GM12891 (cell line): ENCODE measurements at regions not wholly inside any gene's neighbourhood (a gene's known extent, or its start where the extent isn't known, plus 50 kb on each side); places are given as distances from the start of the nearest gene placed in this dataset.

Source experiments
- DNase-seq: peaks from one replicate; pipeline ENCODE4 v3.0.0; 2011; ENCODE audit warnings: low spot score; ENCODE audit not compliant: insufficient read length
- FAIRE-seq: peaks from 2 replicates; lab custom pipeline; 2011; peaks lifted over from hg19 to GRCh38; lab: Jason Lieb, UNC
- PAX5 ChIP-seq: IDR thresholded peaks from 2 replicates; pipeline ENCODE4 v1.6.1; 2011; ENCODE audit warnings: low read length, moderate library complexity, mild to moderate bottlenecking; ENCODE audit not compliant: insufficient read depth, severe bottlenecking
- POLR2A ChIP-seq: IDR thresholded peaks from 2 replicates; pipeline ENCODE4 v1.6.1; 2011; ENCODE audit warnings: low read depth, low read length, control low read depth
- POLR2AphosphoS5 ChIP-seq: IDR thresholded peaks from 2 replicates; pipeline ENCODE4 v1.6.1; 2011; ENCODE audit warnings: low read depth, low read length, control low read depth
- POU2F2 ChIP-seq: IDR thresholded peaks from 2 replicates; pipeline ENCODE4 v1.6.1; 2011; ENCODE audit warnings: low read depth, mild to moderate bottlenecking, control low read depth, low read length, moderate library complexity
- SPI1 ChIP-seq: IDR thresholded peaks from 2 replicates; pipeline ENCODE4 v1.6.1; 2011; ENCODE audit warnings: low read depth, low read length, control low read depth
- TAF1 ChIP-seq: IDR thresholded peaks from 2 replicates; pipeline ENCODE4 v1.6.1; 2011; ENCODE audit warnings: low read depth, low read length, control low read depth

DNA sequence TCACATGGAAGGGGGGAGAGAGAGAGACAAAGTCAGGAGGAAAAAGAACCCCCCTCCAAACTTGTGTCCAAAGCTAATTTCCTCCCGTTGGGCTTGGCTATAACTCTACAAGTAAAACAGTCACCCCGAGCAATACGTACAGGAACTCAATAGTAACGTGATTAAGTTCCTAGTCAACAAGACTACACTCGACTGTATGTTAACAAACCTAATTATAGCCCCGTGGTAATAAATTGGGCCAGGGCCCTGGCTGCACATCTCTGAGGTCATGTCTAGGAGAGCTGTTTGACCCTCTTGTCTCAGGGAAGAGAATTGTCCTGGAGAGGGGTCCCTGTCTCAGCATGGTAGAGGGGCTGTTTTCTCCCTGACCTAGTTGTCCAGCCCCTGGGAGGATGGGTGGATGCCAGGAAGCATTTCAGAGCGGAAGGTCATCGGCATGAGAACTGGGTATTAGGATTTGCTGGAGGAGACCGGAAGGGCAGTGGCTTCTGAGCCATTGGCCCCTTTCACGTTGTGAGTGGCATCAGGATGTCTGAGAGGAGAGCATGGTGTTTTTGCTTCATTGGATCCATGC is 60.2 kb upstream of the COMTD1 start:
- FAIRE-seq (no peak), DNase-seq (no peak)
- TF ChIP-seq POLR2A = no peak
- no peak for TF ChIP-seq SPI1
- TF ChIP-seq POLR2AphosphoS5 = no peak

DNA sequence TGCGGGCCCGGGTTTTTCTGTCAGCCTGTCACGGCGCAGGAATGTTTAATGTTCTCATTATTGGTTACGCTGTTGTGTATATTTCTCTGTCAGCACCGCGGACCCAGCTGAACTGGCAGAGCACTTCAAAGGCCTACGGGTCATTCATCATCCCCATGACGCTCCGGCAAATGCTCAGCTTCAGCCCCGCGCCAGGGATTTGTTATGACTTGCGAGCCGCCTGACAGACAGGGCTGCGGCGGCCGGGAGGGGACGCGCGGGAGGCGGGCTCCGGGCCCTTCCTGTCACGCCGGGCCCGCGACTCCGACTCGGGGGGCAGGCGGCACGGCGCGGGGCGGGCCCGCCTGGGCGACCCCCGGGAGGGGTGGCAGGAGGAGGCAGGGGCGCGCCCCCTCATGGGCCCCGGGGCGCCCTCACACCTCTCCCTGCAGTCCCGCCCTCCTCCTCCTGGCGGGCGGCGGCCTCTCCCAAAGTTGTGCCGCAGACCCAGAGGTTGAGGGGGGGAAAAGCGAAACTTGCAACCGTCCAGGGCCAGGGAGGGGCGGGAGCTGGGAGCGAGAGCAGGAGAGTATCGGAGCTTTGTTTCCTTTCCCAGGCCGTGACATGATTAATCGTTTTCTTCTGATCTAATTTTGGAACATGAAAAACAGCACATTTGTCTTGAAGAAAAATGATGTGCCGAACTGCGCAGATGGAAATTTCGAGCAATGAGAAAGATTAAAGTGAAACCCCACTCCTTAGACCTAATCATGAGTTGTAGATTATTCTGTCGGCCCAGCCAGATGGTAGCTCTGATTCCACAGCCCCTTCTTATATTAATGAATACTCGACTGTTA is 59.3 kb upstream of the COMTD1 start:
- DNase-seq = peak; percentile 53
- TF ChIP-seq POLR2A (no peak), SPI1 (no peak), POLR2AphosphoS5 (no peak), TAF1 (no peak), PAX5 (no peak), POU2F2 (no peak)
- FAIRE-seq = no peak

DNA sequence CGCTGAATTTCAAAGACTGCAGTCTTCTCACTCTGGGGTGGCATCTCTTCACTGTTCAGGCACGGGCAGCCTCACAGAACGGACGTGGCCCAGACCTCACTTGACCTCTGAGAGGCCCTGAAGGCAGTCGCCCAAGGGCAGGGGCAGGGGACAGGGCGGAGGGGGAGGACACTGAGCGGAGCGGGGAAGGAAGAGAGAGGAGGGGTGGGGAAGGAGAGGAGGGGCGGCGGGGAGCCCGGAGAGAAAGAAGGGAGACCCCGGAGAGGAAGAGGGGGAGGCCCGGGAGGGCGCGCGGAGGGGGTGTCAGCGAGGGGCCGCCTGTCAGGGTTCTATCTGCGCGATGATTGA is 58.7 kb upstream of the COMTD1 start:
- DNase-seq (no peak), FAIRE-seq (no peak)
- TF ChIP-seq POLR2AphosphoS5 = no peak
- TF ChIP-seq TAF1 = no peak
- TF ChIP-seq POU2F2 = no peak
- no peak for TF ChIP-seq POLR2A
- no peak for TF ChIP-seq PAX5
- no peak for TF ChIP-seq SPI1

DNA sequence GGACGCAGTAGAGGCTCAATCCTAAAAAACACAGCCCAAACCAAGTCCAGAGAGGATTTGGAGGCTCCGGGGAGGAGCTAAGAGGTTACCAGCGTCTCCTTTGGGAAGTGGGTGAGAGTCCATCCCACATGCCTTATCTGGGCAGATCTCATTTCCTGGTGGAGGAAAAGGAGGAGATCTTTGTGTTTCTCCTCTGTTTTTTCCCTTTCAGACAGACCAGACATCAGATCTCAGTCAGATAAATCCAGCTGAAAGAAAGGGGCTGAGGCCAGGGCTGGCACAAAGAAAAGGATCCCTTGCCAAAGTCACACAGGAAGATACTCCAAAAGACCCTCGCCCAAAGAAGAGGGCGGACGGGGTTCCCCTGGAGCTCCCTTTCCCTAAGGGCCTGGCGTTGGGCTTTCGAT is 58.3 kb upstream of the COMTD1 start:
- FAIRE-seq (no peak), DNase-seq (no peak)
- no peak for TF ChIP-seq POLR2A
- no peak for TF ChIP-seq POU2F2
- TF ChIP-seq POLR2AphosphoS5 = no peak
- TF ChIP-seq PAX5 = no peak
- no peak for TF ChIP-seq TAF1
- TF ChIP-seq SPI1 = no peak

DNA sequence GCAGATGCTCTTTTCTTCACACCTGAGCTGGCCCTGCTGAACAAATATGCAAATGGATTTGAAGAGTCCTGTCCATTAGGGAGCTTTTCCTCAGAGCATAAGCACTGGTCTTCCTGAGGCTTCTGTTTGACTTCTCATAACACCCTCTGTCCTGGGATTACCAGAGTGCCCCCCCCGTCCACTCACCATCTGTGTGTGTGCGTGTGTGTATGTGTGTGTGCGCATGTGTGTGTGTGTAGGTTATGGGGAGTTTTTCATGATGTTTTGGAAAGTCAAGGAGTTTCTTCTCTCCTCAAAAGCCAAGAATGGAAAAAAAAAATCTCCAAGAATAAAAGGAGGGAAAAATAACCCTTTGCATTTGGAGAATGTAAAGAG is 57.7 kb upstream of the COMTD1 start:
- no peak for FAIRE-seq
- TF ChIP-seq TAF1 (no peak), POLR2A (no peak), POU2F2 (no peak), POLR2AphosphoS5 (no peak), PAX5 (no peak), SPI1 (no peak)
- DNase-seq = no peak

DNA sequence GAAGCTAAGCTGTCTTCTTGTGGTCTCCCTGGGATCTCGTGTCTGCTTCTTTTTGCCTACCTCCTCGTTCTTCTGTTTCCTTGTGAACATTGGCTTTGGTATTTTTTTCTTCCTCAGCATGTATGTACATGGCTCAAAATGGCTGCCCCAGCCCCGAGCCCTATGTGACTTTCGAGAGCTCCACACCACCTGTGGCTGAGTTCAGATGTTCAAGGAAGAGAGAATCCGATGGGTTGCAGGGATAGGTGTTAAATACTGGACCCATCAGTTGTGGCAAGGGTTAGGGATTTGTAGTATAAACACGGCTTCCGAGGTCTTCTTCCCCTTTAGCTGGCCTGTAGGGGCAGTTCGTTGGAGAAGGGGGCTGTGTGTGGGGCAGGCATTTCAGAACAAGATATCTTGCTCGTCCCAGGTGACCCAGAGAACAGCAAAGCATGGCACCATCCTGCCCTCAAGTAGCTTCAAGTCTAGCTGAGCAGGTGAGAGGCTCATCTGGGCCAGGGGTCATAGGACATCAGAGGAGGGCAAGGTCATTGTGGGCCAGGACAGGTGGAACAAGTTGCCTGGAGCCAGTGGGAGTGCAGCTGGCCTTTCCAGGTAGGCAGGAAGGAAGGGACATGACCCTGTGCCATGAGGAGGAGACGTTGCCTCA is 57.2 kb upstream of the COMTD1 start:
- DNase-seq = no peak
- FAIRE-seq = no peak
- TF ChIP-seq TAF1 (no peak), POLR2AphosphoS5 (no peak), PAX5 (no peak), POU2F2 (no peak), SPI1 (no peak), POLR2A (no peak)

DNA sequence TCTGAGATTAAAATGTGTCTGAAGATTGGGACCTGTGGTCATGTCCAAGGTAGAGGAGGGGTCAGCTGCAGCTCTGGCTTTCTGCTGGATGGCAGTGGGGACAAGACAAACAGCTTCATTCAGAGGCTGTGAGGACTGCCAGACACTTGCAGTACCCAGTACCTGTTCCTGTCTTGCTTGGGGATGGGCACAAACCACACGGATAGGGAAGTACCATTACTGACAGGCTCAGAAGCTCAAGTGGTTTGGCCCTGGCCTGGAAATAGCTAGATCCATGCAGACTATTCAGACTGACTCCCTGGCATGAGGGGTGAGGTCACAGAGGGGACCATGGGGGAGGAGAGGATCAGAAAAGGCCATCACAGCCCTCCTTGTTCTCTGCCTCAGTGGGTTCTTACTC is 56.0 kb upstream of the COMTD1 start:
- no peak for FAIRE-seq
- TF ChIP-seq POU2F2 (no peak), POLR2A (no peak), TAF1 (no peak), PAX5 (no peak), POLR2AphosphoS5 (no peak), SPI1 (no peak)
- no peak for DNase-seq

DNA sequence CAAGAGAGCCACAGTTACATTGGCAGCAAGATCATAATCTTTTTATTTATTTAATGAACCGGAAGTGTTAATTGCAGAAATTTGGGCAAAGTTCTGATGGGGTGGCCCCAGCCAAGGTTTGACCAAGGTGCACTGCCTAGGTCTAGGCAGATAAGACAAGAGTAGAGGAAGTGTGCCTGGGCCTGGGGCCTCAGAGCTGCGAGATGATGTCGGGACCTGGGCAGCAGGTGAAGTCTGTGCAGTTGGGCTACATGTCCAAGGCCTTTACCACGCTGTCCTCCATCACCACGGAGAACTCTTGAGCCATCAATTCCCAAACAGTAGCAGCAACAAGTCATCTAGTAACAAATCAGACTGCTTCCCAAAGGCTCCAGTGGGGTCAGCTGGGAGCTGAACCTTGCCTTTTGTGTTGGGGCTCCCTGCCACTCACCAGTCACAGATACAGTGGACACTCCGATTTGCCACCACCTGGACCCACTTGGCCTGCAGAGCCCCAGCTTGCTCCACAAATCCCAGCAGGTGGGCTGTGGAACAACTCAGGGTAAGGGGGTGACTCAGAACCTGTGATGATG is 52.5 kb upstream of the COMTD1 start:
- TF ChIP-seq POLR2A (no peak), TAF1 (no peak), SPI1 (no peak), POLR2AphosphoS5 (no peak), PAX5 (no peak), POU2F2 (no peak)
- no peak for FAIRE-seq
- DNase-seq = no peak

DNA sequence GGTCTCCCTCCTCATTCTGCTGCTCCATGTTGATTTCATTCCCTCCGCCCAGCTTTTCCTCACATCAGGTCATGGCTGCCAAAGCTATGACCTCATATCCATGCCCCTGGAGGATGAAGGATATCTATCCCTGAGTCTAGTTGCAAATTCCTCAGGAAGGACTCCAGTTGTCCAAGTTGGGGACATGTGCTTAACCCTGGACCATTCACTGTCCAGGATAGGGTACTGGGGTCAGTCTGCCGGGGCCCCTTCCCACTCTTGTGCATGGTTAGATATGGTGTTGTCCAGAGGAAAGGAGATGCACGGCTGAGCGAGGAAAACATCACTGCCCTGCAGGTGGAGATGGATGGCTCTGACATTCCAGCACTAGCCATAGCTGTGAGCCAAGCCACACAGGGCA is 51.9 kb upstream of the COMTD1 start:
- DNase-seq (no peak), FAIRE-seq (no peak)
- no peak for TF ChIP-seq POU2F2
- TF ChIP-seq PAX5 = no peak
- TF ChIP-seq POLR2AphosphoS5 = no peak
- TF ChIP-seq SPI1 = no peak
